Neural progenitor cell (in vitro differentiated cells): ENCODE measurements at regions not wholly inside any gene's neighbourhood (a gene's known extent, or its start where the extent isn't known, plus 50 kb on each side); places are given as distances from the start of the nearest gene placed in this dataset.

Experiments
- CTCF ChIP-seq: fragments of 200-600 bp; sonication (generic); IDR thresholded peaks from 2 replicates; pipeline ENCODE4 v1.5.1; 2017; ENCODE audit warnings: antibody characterized with exemption, mild to moderate bottlenecking
- EZH2phosphoT487 ChIP-seq: fragments of 200-600 bp; sonication (generic); IDR thresholded peaks from 2 replicates; pipeline ENCODE4 v1.6.1; 2017; ENCODE audit warnings: antibody characterized with exemption

GRCh38 chr11:44397586-44398178 lies 87.7 kb upstream of the ALX4 start:
- TF ChIP-seq CTCF (no peak), EZH2phosphoT487 (no peak)
